Body of pancreas (tissue), 4 donors: ENCODE measurements at regions not wholly inside any gene's neighbourhood (a gene's known extent, or its start where the extent isn't known, plus 50 kb on each side); places are given as distances from the start of the nearest gene placed in this dataset.

Experiments
- CTCF ChIP-seq, 7 experiments: fragments of 450-650 bp in 4 of 7; fragments of 200-600 bp in 3 of 7; sonication (generic) in 3 of 7; IDR thresholded peaks; one replicate each; pipeline ENCODE4 v1.5.1; 2016 to 2019; ENCODE audit warnings: antibody characterized with exemption in 7 of 7
- POLR2A ChIP-seq, 3 donors: fragments of 450-650 bp; IDR thresholded peaks; one replicate each; pipeline ENCODE4 v1.6.1; 2016; ENCODE audit warnings: antibody characterized with exemption in 3 of 3, mild to moderate bottlenecking in 2 of 3

GRCh38 chr1:209064850-209065706, 518.4 kb upstream of the CAMK1G start:
- TF ChIP-seq POLR2A (IDR thresholded peaks at IDR 0.05) (no peak), CTCF (IDR thresholded peaks at IDR 0.05) (no peak)
